OCI-LY7 (cell line): ENCODE measurements at regions not wholly inside any gene's neighbourhood (a gene's known extent, or its start where the extent isn't known, plus 50 kb on each side); places are given as distances from the start of the nearest gene placed in this dataset.

Experiments
- BruUV-seq: library from RNA; stranded (reverse); fragments of 400-500 nt; replicated peaks from 2 replicates; lab custom pipeline; 2021; lab: Mats Ljungman, UMichigan
- CTCF ChIA-PET: fragments of 300-600 bp; sonication (Branson Sonifier 250); formaldehyde crosslinking; loops from one replicate; lab custom pipeline; 2022; ENCODE audit warnings: antibody characterized with exemption; ENCODE audit not compliant: unreplicated experiment; lab: Charles Lee
- POLR2A ChIA-PET: fragments of 300-600 bp; sonication (Branson Sonifier 250); formaldehyde crosslinking; loops from one replicate; lab custom pipeline; 2022; ENCODE audit warnings: antibody characterized with exemption; lab: Charles Lee
- DNase-seq: peaks from one replicate; pipeline ENCODE4 v3.0.0-alpha.2; 2015; ENCODE audit warnings: low spot score
- H2AFZ ChIP-seq: fragments of 200-600 bp; sonication (generic), shearing (Covaris generic); 2 replicates; pipeline ENCODE4 v1.6.1; 2014; ENCODE audit warnings: mild to moderate bottlenecking, antibody characterized with exemption, low read length, moderate library complexity
- H3K27ac ChIP-seq: fragments of 200-600 bp; sonication (generic); 2 replicates; pipeline ENCODE4 v1.5.1; 2014; ENCODE audit warnings: mixed run types, low read depth, mild to moderate bottlenecking, moderate library complexity, low read length, inconsistent platforms; ENCODE audit not compliant: poor library complexity, severe bottlenecking
- H3K36me3 ChIP-seq: fragments of 200-600 bp; sonication (generic); 2 replicates; pipeline ENCODE4 v1.6.1; 2014; ENCODE audit warnings: mild to moderate bottlenecking, antibody characterized with exemption, low read length, moderate library complexity, mixed read lengths; ENCODE audit not compliant: insufficient read depth
- H3K4me1 ChIP-seq: fragments of 200-600 bp; sonication (generic); 2 replicates; pipeline ENCODE4 v1.5.1; 2014; ENCODE audit warnings: mild to moderate bottlenecking, low read length; ENCODE audit not compliant: insufficient read depth, poor library complexity, severe bottlenecking
- H3K4me2 ChIP-seq: fragments of 200-600 bp; sonication (generic); 2 replicates; pipeline ENCODE4 v1.6.1; 2014; ENCODE audit warnings: mild to moderate bottlenecking, low read length
- H3K4me3 ChIP-seq: fragments of 200-600 bp; sonication (generic); 2 replicates; pipeline ENCODE4 v1.5.1; 2014; ENCODE audit warnings: mild to moderate bottlenecking, low read depth, low read length; ENCODE audit not compliant: poor library complexity, severe bottlenecking
- H3K79me2 ChIP-seq: fragments of 200-600 bp; sonication (generic); 2 replicates; pipeline ENCODE4 v1.6.1; 2016; ENCODE audit warnings: low read depth, mild to moderate bottlenecking, low read length, moderate library complexity, mixed read lengths; ENCODE audit not compliant: insufficient read depth
- H3K9me2 ChIP-seq: fragments of 200-600 bp; sonication (generic); 2 replicates; pipeline ENCODE4 v1.6.1; 2016; ENCODE audit warnings: mild to moderate bottlenecking, low read length, mixed read lengths; ENCODE audit not compliant: insufficient read depth
- H3K9me3 ChIP-seq: fragments of 200-600 bp; sonication (generic); 2 replicates; pipeline ENCODE4 v1.6.1; 2014; ENCODE audit warnings: mild to moderate bottlenecking, mixed run types, low read length, mixed read lengths
- H4K20me1 ChIP-seq: fragments of 200-600 bp; sonication (generic); 2 replicates; pipeline ENCODE4 v1.6.1; 2014; ENCODE audit warnings: mild to moderate bottlenecking, antibody characterized with exemption, low read length, moderate library complexity, mixed read lengths; ENCODE audit not compliant: insufficient read depth
- CTCF ChIP-seq: fragments of 200-600 bp; sonication (generic); conservative IDR thresholded peaks from 2 replicates; pipeline ENCODE4 v1.5.1; 2014; ENCODE audit warnings: mild to moderate bottlenecking, antibody characterized with exemption, low read length, moderate library complexity, mixed read lengths
- EZH2phosphoT487 ChIP-seq: fragments of 200-600 bp; sonication (generic); IDR thresholded peaks from 2 replicates; pipeline ENCODE4 v1.6.1; 2018; ENCODE audit warnings: low read depth, borderline replicate concordance, mild to moderate bottlenecking, mixed run types, antibody characterized with exemption, low read length, moderate library complexity, mixed read lengths
- intact Hi-C: fragments of 100-400 bp; cut with micrococcal nuclease; formaldehyde crosslinking; loops from one replicate; pipeline ENCODE4 v1.10.0; 2022; ENCODE audit not compliant: unreplicated experiment

- Histone ChIP-seq H3K9me2 (no peaks in the 10 kb centered on the region), H3K4me2 (no peak overlapping the region), H3K27ac (no peak overlapping the region), H3K4me1 (no peaks in the 10 kb centered on the region), H2AFZ (no peak overlapping the region), H3K36me3 (no peaks in the 10 kb centered on the region), H3K79me2 (no peaks in the 10 kb centered on the region), H3K9me3 (no peaks in the 10 kb centered on the region), H4K20me1 (no peaks in the 10 kb centered on the region), H3K4me3 (no peak overlapping the region)
- no peak for DNase-seq
- intact Hi-C loops: no loop called here
- ChIA-PET CTCF (no interaction called here), POLR2A (interaction anchor here (0.6 kb wide), 1 partner anchor 153 kb away, joined by 3 read pairs; no protein-coding TSS in a partner anchor)
- no TSS peak for BruUV-seq
- TF ChIP-seq CTCF (no peak), EZH2phosphoT487 (no peak)
Measured at GRCh38 chr22:48393041-48393370, 1434.7 kb downstream of the BRD1 start.

- Histone ChIP-seq H2AFZ (no peak overlapping the region), H3K79me2 (no peaks in the 10 kb centered on the region), H3K4me3 (no peak overlapping the region), H3K4me1 (no peaks in the 10 kb centered on the region), H3K9me3 (no peaks in the 10 kb centered on the region), H3K4me2 (no peak overlapping the region), H3K27ac (no peak overlapping the region), H4K20me1 (no peaks in the 10 kb centered on the region), H3K9me2 (no peaks in the 10 kb centered on the region), H3K36me3 (no peaks in the 10 kb centered on the region)
- no peak for DNase-seq
- CTCF ChIA-PET: no interaction called here
- TF ChIP-seq CTCF: no peak
- TF ChIP-seq EZH2phosphoT487: no peak
- POLR2A ChIA-PET: no interaction called here
- BruUV-seq: no TSS peak
- intact Hi-C loops: no loop called here
Measured at GRCh38 chr22:48391820-48392219, 1435.9 kb downstream of the BRD1 start.

GRCh38 chr22:48391171-48391711 lies 1436.4 kb downstream of the BRD1 start:
- no peaks in the 10 kb centered on the region for H3K9me2 ChIP-seq
- no peak for TF ChIP-seq EZH2phosphoT487
- TF ChIP-seq CTCF: no peak
- no peaks in the 10 kb centered on the region for H3K36me3 ChIP-seq
- H4K20me1 ChIP-seq: no peaks in the 10 kb centered on the region
- H3K27ac ChIP-seq: no peak overlapping the region
- no peak overlapping the region for H3K4me2 ChIP-seq
- ChIA-PET POLR2A (no interaction called here), CTCF (no interaction called here)
- H3K4me1 ChIP-seq: no peaks in the 10 kb centered on the region
- no TSS peak for BruUV-seq
- no peak overlapping the region for H2AFZ ChIP-seq
- H3K9me3 ChIP-seq: 0 out of 2 replicates have a peak, but pooled peaks cover 1% of the 10 kb centered on the region
- H3K79me2 ChIP-seq: no peaks in the 10 kb centered on the region
- no peak overlapping the region for H3K4me3 ChIP-seq
- DNase-seq: no peak
- intact Hi-C loops: no loop called here
